HCT116 (cell line): ENCODE measurements at regions not wholly inside any gene's neighbourhood (a gene's known extent, or its start where the extent isn't known, plus 50 kb on each side); places are given as distances from the start of the nearest gene placed in this dataset.

Experiments
- ATAC-seq: fragments of 200-7000 bp; cut with Tn5 transposase; 2 replicates; pipeline ENCODE4 v1.9.1; 2020; ENCODE audit warnings: mild to moderate bottlenecking, moderate library complexity
- BruUV-seq: library from RNA; stranded (reverse); fragments of 400-500 nt; replicated peaks from 2 replicates; lab custom pipeline; 2021; lab: Mats Ljungman, UMichigan
- CTCF ChIA-PET: fragments of 300-600 bp; sonication (Branson Sonifier 250); formaldehyde crosslinking; loops from one replicate; lab custom pipeline; 2021; ENCODE audit warnings: antibody characterized with exemption; lab: Charles Lee
- POLR2A ChIA-PET: fragments of 300-600, 350-600 bp; sonication (Branson Sonifier 250); formaldehyde crosslinking; loops from one replicate; lab custom pipeline; 2021; ENCODE audit warnings: antibody characterized with exemption; lab: Charles Lee
- RAD21 ChIA-PET, 2 experiments: fragments of 300-600 bp; sonication (Branson Sonifier 250); formaldehyde crosslinking; loops; one replicate each; lab custom pipeline; 2023; ENCODE audit warnings: low total read pairs in 2 of 2; ENCODE audit not compliant: uncharacterized antibody in 2 of 2, unreplicated experiment in 2 of 2, low non-redundant PET in 1 of 2; lab: Charles Lee
- DNase-seq: peaks from one replicate; pipeline ENCODE4 v3.0.0-alpha.2; 2010; ENCODE audit warnings: low read depth, low spot score
- H2AFZ ChIP-seq: fragments of 200-600 bp; shearing (Covaris generic), sonication (generic); 2 replicates; pipeline ENCODE4 v1.6.1; 2017; ENCODE audit warnings: low read depth, mixed run types, mixed read lengths, antibody characterized with exemption, low read length; ENCODE audit not compliant: poor library complexity, severe bottlenecking
- H3K27ac ChIP-seq: 2 replicates; pipeline ENCODE4 v1.5.1; 2012; ENCODE audit warnings: low read depth, low read length
- H3K27me3 ChIP-seq: fragments of 200-600 bp; sonication (generic); 2 replicates; pipeline ENCODE4 v1.6.1; 2016; ENCODE audit warnings: mixed run types, low read length, mixed read lengths; ENCODE audit not compliant: insufficient read depth
- H3K36me3 ChIP-seq, 2 experiments: fragments of 200-500 bp in 1 of 2; fragments of 200-600 bp in 1 of 2; sonication (Bioruptor generic) in 1 of 2; sonication (generic) in 1 of 2; 2 replicates each; pipeline versions ENCODE4 v1.5.1 to v1.6.1; 2014 to 2016; ENCODE audit warnings: low read length in 2 of 2, inconsistent platforms in 1 of 2, mixed read lengths in 1 of 2, mixed run types in 1 of 2; ENCODE audit not compliant: insufficient read depth in 2 of 2, control insufficient read depth in 1 of 2
- H3K4me1 ChIP-seq, 2 experiments: fragments of 200-600 bp in 1 of 2; sonication (generic) in 1 of 2; 2 replicates each; pipeline versions ENCODE4 v1.5.1 to v1.6.1; 2012 to 2017; ENCODE audit warnings: low read length in 2 of 2, inconsistent platforms in 1 of 2, mild to moderate bottlenecking in 1 of 2, mixed read lengths in 1 of 2, mixed run types in 1 of 2, moderate library complexity in 1 of 2; ENCODE audit not compliant: insufficient read depth in 2 of 2, control insufficient read depth in 1 of 2
- H3K4me2 ChIP-seq: fragments of 200-600 bp; sonication (generic); 2 replicates; pipeline ENCODE4 v1.6.1; 2017; ENCODE audit warnings: mixed run types, low read length, mixed read lengths
- H3K4me3 ChIP-seq, 2 experiments: fragments of 200-600 bp in 1 of 2; sonication (generic) in 1 of 2; replicated peaks in 1 of 2; 2 replicates each; pipeline ENCODE4 v1.5.1; 2011 to 2016; ENCODE audit warnings: low read length in 2 of 2, control low read depth in 1 of 2, low read depth in 1 of 2, mild to moderate bottlenecking in 1 of 2, mixed read lengths in 1 of 2, mixed run types in 1 of 2
- H3K79me2 ChIP-seq: fragments of 200-600 bp; sonication (generic); 2 replicates; pipeline ENCODE4 v1.6.1; 2017; ENCODE audit warnings: mild to moderate bottlenecking, mixed run types, low read length, moderate library complexity, mixed read lengths; ENCODE audit not compliant: insufficient read depth
- H3K9ac ChIP-seq: fragments of 200-600 bp; sonication (generic); 2 replicates; pipeline ENCODE4 v1.6.1; 2016; ENCODE audit warnings: low read length, mixed read lengths
- H3K9me2 ChIP-seq: fragments of 200-600 bp; sonication (generic), shearing (Covaris generic); 2 replicates; pipeline ENCODE4 v1.6.1; 2017; ENCODE audit warnings: mixed run types, mild to moderate bottlenecking, moderate library complexity; ENCODE audit not compliant: insufficient read depth
- H3K9me3 ChIP-seq, 2 experiments: fragments of 200-500 bp in 1 of 2; fragments of 200-600 bp in 1 of 2; sonication (Bioruptor generic) in 1 of 2; sonication (generic) in 1 of 2; 2 replicates each; pipeline ENCODE4 v1.6.1; 2014 to 2017; ENCODE audit warnings: low read length in 2 of 2, mixed read lengths in 2 of 2, inconsistent platforms in 1 of 2, low read depth in 1 of 2, mild to moderate bottlenecking in 1 of 2, mixed run types in 1 of 2, moderate library complexity in 1 of 2; ENCODE audit not compliant: control insufficient read depth in 1 of 2, insufficient read depth in 1 of 2
- H4K20me1 ChIP-seq: fragments of 200-600 bp; sonication (generic), shearing (Covaris generic); 2 replicates; pipeline ENCODE4 v1.6.1; 2017; ENCODE audit warnings: mixed run types, mild to moderate bottlenecking, moderate library complexity; ENCODE audit not compliant: insufficient read depth
- ATF3 ChIP-seq: IDR thresholded peaks from 2 replicates; pipeline ENCODE4 v1.6.1; 2012
- CBX3 ChIP-seq: IDR thresholded peaks from 2 replicates; pipeline ENCODE4 v1.6.1; 2012; ENCODE audit warnings: low read depth
- CEBPB ChIP-seq: IDR thresholded peaks from 2 replicates; pipeline ENCODE4 v1.6.1; 2012; ENCODE audit warnings: low read depth
- CTCF ChIP-seq, 3 experiments: fragments of 200-600 bp in 1 of 3; sonication (generic) in 1 of 3; IDR thresholded peaks in 2 of 3; conservative IDR thresholded peaks in 1 of 3; 2 replicates each; pipeline ENCODE4 v1.5.1; 2012 to 2017; ENCODE audit warnings: low read depth in 2 of 3, low read length in 2 of 3, antibody characterized with exemption in 1 of 3, borderline replicate concordance in 1 of 3, control low read depth in 1 of 3, mild to moderate bottlenecking in 1 of 3, mixed read lengths in 1 of 3, mixed run types in 1 of 3, moderate library complexity in 1 of 3; ENCODE audit not compliant: insufficient read depth in 1 of 3
- EGR1 ChIP-seq: IDR thresholded peaks from 2 replicates; pipeline ENCODE4 v1.6.1; 2012; ENCODE audit warnings: low read depth
- ELF1 ChIP-seq: IDR thresholded peaks from 2 replicates; pipeline ENCODE4 v1.6.1; 2012; ENCODE audit warnings: low read depth, borderline replicate concordance
- EZH2 ChIP-seq: fragments of 200-600 bp; sonication (generic); IDR thresholded peaks from 2 replicates; pipeline ENCODE4 v1.6.1; 2017; ENCODE audit warnings: antibody characterized with exemption, mixed run types
- EZH2phosphoT487 ChIP-seq: fragments of 200-600 bp; IDR thresholded peaks from 2 replicates; pipeline ENCODE4 v1.6.1; 2018; ENCODE audit warnings: antibody characterized with exemption, borderline replicate concordance
- JUND ChIP-seq: IDR thresholded peaks from 2 replicates; pipeline ENCODE4 v1.6.1; 2012
- MAX ChIP-seq: IDR thresholded peaks from 2 replicates; pipeline ENCODE4 v1.6.1; 2012
- POLR2A ChIP-seq: IDR thresholded peaks from 2 replicates; pipeline ENCODE4 v1.7.0; 2011; ENCODE audit warnings: borderline replicate concordance; ENCODE audit not compliant: insufficient read depth, insufficient read length; ENCODE audit errors: extremely low read depth
- POLR2AphosphoS5 ChIP-seq: IDR thresholded peaks from 2 replicates; pipeline ENCODE4 v1.6.1; 2011; ENCODE audit warnings: mild to moderate bottlenecking, low read depth, low read length, moderate library complexity
- RAD21 ChIP-seq: IDR thresholded peaks from 2 replicates; pipeline ENCODE4 v1.6.1; 2012; ENCODE audit warnings: low read depth, mild to moderate bottlenecking
- SIN3A ChIP-seq: IDR thresholded peaks from 2 replicates; pipeline ENCODE4 v1.6.1; 2012; ENCODE audit warnings: low read depth
- SP1 ChIP-seq: IDR thresholded peaks from 2 replicates; pipeline ENCODE4 v1.6.1; 2012; ENCODE audit warnings: low read depth
- SRF ChIP-seq: IDR thresholded peaks from 2 replicates; pipeline ENCODE4 v1.6.1; 2012; ENCODE audit warnings: low read depth
- TCF7L2 ChIP-seq: IDR thresholded peaks from 2 replicates; pipeline ENCODE4 v1.7.0; 2011; ENCODE audit warnings: borderline replicate concordance, inconsistent platforms; ENCODE audit not compliant: insufficient read depth, insufficient read length; ENCODE audit errors: extremely low read depth
- ZFX ChIP-seq: fragments of 450-650 bp; IDR thresholded peaks from 2 replicates; pipeline ENCODE4 v1.6.1; 2017
- intact Hi-C: fragments of 100-400 bp; cut with micrococcal nuclease; formaldehyde crosslinking; loops from 2 replicates; pipeline ENCODE4 v1.10.0; 2022

- DNase-seq (no peak), ATAC-seq (no peak)
- POLR2A ChIA-PET = no interaction called here
- Histone ChIP-seq H3K27me3 (no peaks in the 10 kb centered on the region), H3K79me2 (no peaks in the 10 kb centered on the region), H3K4me1 (no peaks in the 10 kb centered on the region), H3K36me3 (no peaks in the 10 kb centered on the region), H3K4me3 (no peak overlapping the region), H4K20me1 (no peaks in the 10 kb centered on the region), H3K9ac (no peak overlapping the region), H3K27ac (no peak overlapping the region), H3K4me2 (no peak overlapping the region), H3K9me2 (no peaks in the 10 kb centered on the region), H3K9me3 (peaks cover 16 to 26% of the 10 kb centered on the region in 2 experiments; a peak in 2 of 4 replicates), H2AFZ (no peak overlapping the region)
- BruUV-seq = no TSS peak
- CTCF ChIA-PET = no interaction called here
- intact Hi-C loops = no loop called here
- RAD21 ChIA-PET = no interaction called here
- TF ChIP-seq TCF7L2 (no peak), EZH2phosphoT487 (no peak), CEBPB (no peak), ZFX (no peak), EGR1 (no peak), CTCF (IDR thresholded peaks at IDR 0.05 in 2 of 3, conservative IDR thresholded peaks at IDR 0.05 in 1 of 3; ENCODE audit: borderline replicate concordance in 1 of 3, insufficient read depth in 1 of 3, low read depth in 2 of 3, low read length in 2 of 3) (no peak), JUND (no peak), CBX3 (no peak)
- TF ChIP-seq, all 23 proteins: peak for 0
Measured at GRCh38 chr11:23668324-23668723, 808.0 kb upstream of the CCDC179 start.

GRCh38 chr11:23673366-23673765 is 813.1 kb upstream of the CCDC179 start:
- ChIA-PET CTCF (no interaction called here), RAD21 (no interaction called here)
- H2AFZ ChIP-seq = no peak overlapping the region
- TF ChIP-seq ZFX = no peak
- TF ChIP-seq POLR2A = no peak
- TF ChIP-seq MAX = no peak
- no peak for TF ChIP-seq ELF1
- no peak for TF ChIP-seq SP1
- TF ChIP-seq SIN3A = no peak
- TF ChIP-seq SRF = no peak
- no peak for TF ChIP-seq CTCF (IDR thresholded peaks at IDR 0.05 in 2 of 3, conservative IDR thresholded peaks at IDR 0.05 in 1 of 3; ENCODE audit: borderline replicate concordance in 1 of 3, insufficient read depth in 1 of 3, low read depth in 2 of 3, low read length in 2 of 3)
- no peak for TF ChIP-seq CEBPB
- no peak for TF ChIP-seq POLR2AphosphoS5
- TF ChIP-seq EZH2 = no peak
- no peak for TF ChIP-seq RAD21
- no peak for TF ChIP-seq EZH2phosphoT487
- no peak for TF ChIP-seq ATF3

More at GRCh38 chr11:23673366-23673765, 813.1 kb upstream of the CCDC179 start:
- Histone ChIP-seq H3K9me2 (no peaks in the 10 kb centered on the region), H4K20me1 (no peaks in the 10 kb centered on the region), H3K27me3 (no peaks in the 10 kb centered on the region), H3K27ac (no peak overlapping the region), H3K4me1 (no peaks in the 10 kb centered on the region), H3K4me3 (no peak overlapping the region), H3K79me2 (no peaks in the 10 kb centered on the region), H3K9me3 (peaks cover 21 to 25% of the 10 kb centered on the region in 2 experiments; a peak in 3 of 4 replicates), H3K36me3 (no peaks in the 10 kb centered on the region), H3K4me2 (no peak overlapping the region), H3K9ac (no peak overlapping the region)
- POLR2A ChIA-PET = no interaction called here
- BruUV-seq = no TSS peak
- ATAC-seq = no peak
- intact Hi-C loops = no loop called here
- DNase-seq = no peak
